C4-2B (cell line): ENCODE measurements at regions not wholly inside any gene's neighbourhood (a gene's known extent, or its start where the extent isn't known, plus 50 kb on each side); places are given as distances from the start of the nearest gene placed in this dataset.

Source experiments
- H3K27ac ChIP-seq: fragments of 450-650 bp; 2 replicates; pipeline ENCODE4 v1.5.1; 2017
- CTCF ChIP-seq: fragments of 450-650 bp; conservative IDR thresholded peaks from 2 replicates; pipeline ENCODE4 v1.5.1; 2017; ENCODE audit warnings: mild to moderate bottlenecking
- ZFX ChIP-seq: fragments of 450-650 bp; IDR thresholded peaks from 2 replicates; pipeline ENCODE4 v1.6.1; 2017

DNA sequence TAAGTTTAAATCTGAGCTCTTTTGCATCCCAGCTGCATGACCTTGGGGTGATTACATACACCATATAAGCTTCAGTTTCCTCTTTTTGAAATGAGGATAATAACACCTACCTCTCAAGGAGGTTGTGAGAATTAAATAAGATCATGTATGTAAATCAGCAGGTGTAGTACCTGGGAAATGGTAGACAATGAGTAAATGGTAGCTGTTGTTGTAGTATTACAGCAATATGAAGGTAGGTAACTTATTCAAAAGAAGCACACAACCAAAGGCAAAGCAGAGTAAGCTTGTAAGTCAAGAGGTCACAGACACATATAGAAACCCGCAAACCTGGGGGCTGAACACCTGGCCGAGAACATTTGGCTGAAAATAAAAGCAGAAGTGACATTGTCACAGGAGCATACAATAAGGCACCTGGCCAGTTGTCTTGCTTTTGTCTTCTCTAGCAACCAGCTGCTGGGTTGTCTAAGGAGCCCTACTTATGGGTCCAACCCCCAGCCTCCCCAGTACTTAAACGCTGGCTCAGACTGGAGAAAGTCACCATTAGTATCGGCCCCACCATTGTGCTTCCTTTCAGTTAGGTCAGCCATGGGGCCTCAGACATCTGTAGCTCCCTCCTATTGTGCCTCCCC, 203.6 kb upstream of the MKLN1 start:
- H3K27ac ChIP-seq: no peak overlapping the region
- TF ChIP-seq ZFX: no peak
- no peak for TF ChIP-seq CTCF

GRCh38 chr7:131124867-131125266, 202.8 kb upstream of the MKLN1 start:
- no peak overlapping the region for H3K27ac ChIP-seq
- TF ChIP-seq ZFX (no peak), CTCF (no peak)

DNA sequence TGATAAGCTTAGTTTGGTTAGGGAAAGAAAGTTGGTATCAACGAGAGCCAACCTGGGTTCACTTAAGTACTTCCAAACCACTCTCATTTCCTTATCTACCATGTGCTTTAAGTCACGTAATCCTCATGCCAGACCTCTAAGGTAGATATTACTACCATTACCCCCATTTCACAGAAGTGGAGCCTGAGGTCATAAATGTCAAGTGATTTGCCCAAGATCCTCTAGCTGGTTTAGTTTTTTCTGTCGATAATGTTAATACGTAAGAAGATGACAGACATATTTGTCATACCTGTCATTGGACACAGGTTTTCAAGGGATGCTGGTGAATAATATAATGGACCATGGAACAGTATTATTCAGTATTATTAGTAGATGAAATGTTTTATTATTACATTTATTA, 197.4 kb upstream of the MKLN1 start:
- no peak for TF ChIP-seq CTCF
- no peak for TF ChIP-seq ZFX
- no peak overlapping the region for H3K27ac ChIP-seq

DNA sequence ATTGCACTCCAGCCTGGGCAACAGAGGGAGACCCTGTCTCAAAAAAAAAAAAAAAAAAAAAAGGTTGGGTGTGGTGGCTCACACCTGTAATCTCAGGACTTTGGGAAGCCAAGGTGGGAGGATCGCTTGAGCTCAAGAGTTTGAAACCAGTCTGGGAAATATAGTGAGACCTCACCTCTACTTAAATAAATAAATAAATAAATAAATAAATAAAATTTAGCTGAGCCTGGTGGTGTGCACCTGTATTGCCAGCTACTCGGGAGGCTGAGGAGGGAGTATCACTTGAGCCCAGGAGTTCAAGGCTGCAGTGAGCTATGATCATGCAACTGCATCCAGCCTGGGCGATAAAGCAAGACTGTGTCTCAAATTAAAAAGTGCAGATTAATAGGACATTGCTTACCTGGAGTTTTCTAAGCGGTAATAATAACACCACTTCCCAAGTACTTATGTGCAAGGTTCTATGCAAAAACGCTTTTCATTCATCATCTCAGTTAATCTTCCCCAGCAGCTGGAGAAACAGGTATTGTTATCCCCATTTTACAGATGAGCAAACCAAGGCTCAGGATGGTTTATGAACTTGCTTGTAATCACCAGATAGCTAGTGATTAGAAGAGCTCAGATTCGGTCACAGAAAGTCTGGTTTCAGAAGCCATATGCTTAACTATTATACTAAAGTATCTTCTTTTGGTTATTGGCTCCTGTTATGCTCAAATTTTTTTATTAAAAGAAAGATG, 196.5 kb upstream of the MKLN1 start:
- no peak for TF ChIP-seq ZFX
- no peak for TF ChIP-seq CTCF
- H3K27ac ChIP-seq: no peak overlapping the region

DNA sequence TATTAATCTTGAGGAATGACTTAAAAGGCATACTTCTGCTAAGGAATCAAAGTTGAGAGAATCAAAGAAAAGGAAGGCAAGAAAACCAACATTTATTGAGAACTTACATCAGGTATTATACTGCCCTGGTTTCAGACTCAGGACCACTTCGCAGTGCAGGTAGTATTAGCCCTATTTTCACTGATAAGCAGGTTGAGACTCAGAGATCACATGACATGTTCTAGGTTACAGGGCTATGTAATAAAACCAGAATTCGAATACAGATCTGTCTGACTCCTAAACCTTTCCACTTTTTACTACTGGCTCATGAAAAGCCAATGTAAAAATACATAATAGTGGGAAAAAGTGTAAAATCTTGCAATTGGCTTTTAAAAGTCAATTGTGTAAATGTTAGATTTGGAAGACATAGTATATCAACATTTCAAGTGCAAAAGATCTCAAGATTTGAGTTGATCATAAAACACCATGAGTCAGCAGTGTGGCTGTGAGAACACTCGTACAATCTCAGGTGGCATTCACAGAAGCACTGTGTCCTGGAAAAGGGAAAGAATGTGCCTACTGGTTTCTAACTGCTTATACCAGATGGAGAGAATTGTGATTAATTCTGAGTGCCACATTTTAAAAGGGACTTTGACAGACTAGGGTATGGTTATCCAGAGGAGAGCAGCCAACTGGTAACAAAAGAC, 195.8 kb upstream of the MKLN1 start:
- TF ChIP-seq CTCF (no peak), ZFX (no peak)
- no peak overlapping the region for H3K27ac ChIP-seq

- TF ChIP-seq ZFX: no peak
- no peak for TF ChIP-seq CTCF
- H3K27ac ChIP-seq: no peak overlapping the region
Measured at GRCh38 chr7:131139462-131139861, 188.2 kb upstream of the MKLN1 start.

DNA sequence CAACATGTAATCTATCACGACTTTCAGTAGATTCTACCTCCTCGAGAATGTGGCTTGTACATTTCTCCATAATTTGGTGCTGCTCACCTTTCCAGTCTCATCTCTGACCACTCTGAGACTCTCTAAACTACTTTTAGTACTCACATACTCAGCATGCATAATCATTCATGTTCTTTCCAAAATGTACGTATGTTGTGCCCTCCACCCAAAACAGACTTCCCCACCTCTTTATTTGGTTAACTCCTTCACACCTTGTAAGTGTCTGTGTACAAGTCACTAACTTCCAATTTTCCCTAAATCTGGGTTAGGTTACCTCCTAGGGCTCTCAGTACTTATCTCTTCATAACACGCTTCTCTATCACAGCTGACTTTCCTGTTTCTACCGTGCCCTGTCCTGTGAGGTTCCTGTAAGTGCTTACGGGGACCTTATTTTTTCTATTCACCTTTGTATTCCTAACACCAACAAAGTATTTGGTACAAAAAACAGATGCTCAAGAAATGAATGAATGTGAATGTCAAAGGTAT, 186.2 kb upstream of the MKLN1 start:
- no peak for TF ChIP-seq CTCF
- no peak for TF ChIP-seq ZFX
- no peak overlapping the region for H3K27ac ChIP-seq
